ENCODE measurements at regions not wholly inside any gene's neighbourhood (a gene's known extent, or its start where the extent isn't known, plus 50 kb on each side); places are given as distances from the start of the nearest gene placed in this dataset.

GRCh38 chr10:124339119-124340032 lies 79.3 kb downstream of the OAT start:
- Histone ChIP-seq H3K9me3 (no peaks in the 10 kb centered on the region), H3K27ac (no peak overlapping the region), H3K4me1 (no peaks in the 10 kb centered on the region), H3K4me3 (no peak overlapping the region), H3K36me3 (no peaks in the 10 kb centered on the region), H3K27me3 (no peaks in the 10 kb centered on the region)
- ATAC-seq (no peak), DNase-seq (no peak)
- TF ChIP-seq POLR2A (IDR thresholded peaks at IDR 0.05) = no peak
- TF ChIP-seq, protein P1, sequence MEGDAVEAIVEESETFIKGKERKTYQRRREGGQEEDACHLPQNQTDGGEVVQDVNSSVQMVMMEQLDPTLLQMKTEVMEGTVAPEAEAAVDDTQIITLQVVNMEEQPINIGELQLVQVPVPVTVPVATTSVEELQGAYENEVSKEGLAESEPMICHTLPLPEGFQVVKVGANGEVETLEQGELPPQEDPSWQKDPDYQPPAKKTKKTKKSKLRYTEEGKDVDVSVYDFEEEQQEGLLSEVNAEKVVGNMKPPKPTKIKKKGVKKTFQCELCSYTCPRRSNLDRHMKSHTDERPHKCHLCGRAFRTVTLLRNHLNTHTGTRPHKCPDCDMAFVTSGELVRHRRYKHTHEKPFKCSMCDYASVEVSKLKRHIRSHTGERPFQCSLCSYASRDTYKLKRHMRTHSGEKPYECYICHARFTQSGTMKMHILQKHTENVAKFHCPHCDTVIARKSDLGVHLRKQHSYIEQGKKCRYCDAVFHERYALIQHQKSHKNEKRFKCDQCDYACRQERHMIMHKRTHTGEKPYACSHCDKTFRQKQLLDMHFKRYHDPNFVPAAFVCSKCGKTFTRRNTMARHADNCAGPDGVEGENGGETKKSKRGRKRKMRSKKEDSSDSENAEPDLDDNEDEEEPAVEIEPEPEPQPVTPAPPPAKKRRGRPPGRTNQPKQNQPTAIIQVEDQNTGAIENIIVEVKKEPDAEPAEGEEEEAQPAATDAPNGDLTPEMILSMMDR (IDR thresholded peaks at IDR 0.05 in 4 of 5, conservative IDR thresholded peaks at IDR 0.05 in 1 of 5) = no peak
- intact Hi-C loops (cut with DNase I; ENCODE audit: low total_unique reads) (no loop called here), in situ Hi-C loops (cut with MboI; ENCODE audit: low sequenced_read_pairs in 4 of 4) (no loop called here)

GRCh38 chr10:124338276-124338925 lies 80.3 kb downstream of the OAT start:
- Histone ChIP-seq H3K27me3 (no peaks in the 10 kb centered on the region), H3K4me3 (no peak overlapping the region), H3K27ac (no peak overlapping the region), H3K9me3 (no peaks in the 10 kb centered on the region), H3K36me3 (no peaks in the 10 kb centered on the region), H3K4me1 (no peaks in the 10 kb centered on the region)
- ATAC-seq (no peak), DNase-seq (no peak)
- in situ Hi-C loops (cut with MboI; ENCODE audit: low sequenced_read_pairs in 4 of 4) = no loop called here
- intact Hi-C loops (cut with DNase I; ENCODE audit: low total_unique reads) = no loop called here
- TF ChIP-seq POLR2A (IDR thresholded peaks at IDR 0.05) = no peak
- TF ChIP-seq, protein P1 (IDR thresholded peaks at IDR 0.05 in 4 of 5, conservative IDR thresholded peaks at IDR 0.05 in 1 of 5) = no peak

DNA sequence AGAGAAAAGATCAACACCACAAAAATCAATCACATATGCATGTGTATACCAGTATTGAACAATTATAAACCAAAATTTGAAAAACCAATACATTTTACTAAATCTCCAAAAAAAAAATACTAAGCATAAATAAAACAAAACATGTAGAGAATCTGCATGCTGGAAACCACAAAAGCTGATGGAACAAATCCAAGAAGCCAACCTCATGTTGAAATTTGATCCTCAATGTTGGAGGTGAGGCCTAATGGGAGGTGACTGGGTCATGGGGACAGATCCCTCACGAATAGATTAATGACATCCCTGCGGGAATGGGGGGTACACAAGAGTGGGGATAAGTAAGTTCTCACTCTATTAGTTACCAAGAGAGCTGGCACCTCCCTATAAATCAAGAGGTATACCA lies 82.5 kb downstream of the OAT start:
- Histone ChIP-seq H3K4me1 (no peaks in the 10 kb centered on the region), H3K27me3 (no peaks in the 10 kb centered on the region), H3K36me3 (no peaks in the 10 kb centered on the region), H3K27ac (no peak overlapping the region), H3K4me3 (no peak overlapping the region), H3K9me3 (no peaks in the 10 kb centered on the region)
- TF ChIP-seq, protein P1 (IDR thresholded peaks at IDR 0.05 in 4 of 5, conservative IDR thresholded peaks at IDR 0.05 in 1 of 5) = no peak
- TF ChIP-seq POLR2A (IDR thresholded peaks at IDR 0.05) = no peak
- DNase-seq (no peak), ATAC-seq (no peak)
- intact Hi-C loops (cut with DNase I; ENCODE audit: low total_unique reads) = no loop called here
- in situ Hi-C loops (cut with MboI; ENCODE audit: low sequenced_read_pairs in 4 of 4) = no loop called here

DNA sequence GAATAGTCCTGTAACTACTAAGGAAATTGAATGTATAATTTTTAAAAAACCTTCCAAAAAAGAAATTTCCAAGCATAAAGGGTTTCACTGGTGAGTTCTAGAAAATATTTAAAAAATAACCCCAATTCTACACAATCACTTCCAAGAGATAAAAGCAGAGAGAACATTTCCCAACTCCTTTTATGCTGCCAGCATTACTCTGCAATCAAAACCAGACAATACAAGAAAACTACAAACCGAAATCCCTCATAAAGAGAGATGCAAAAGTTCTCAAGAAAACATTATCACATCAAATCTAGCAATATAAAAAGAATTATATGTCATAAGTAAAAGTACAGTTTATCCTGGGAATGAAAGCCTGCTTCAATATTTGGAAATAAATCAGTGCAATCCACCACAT lies 84.8 kb downstream of the OAT start:
- no peak overlapping the region for H3K4me3 ChIP-seq
- H3K36me3 ChIP-seq = no peaks in the 10 kb centered on the region
- intact Hi-C loops (cut with DNase I; ENCODE audit: low total_unique reads) (no loop called here), in situ Hi-C loops (cut with MboI; ENCODE audit: low sequenced_read_pairs in 4 of 4) (no loop called here)
- H3K27ac ChIP-seq = no peak overlapping the region
- DNase-seq = no peak
- H3K9me3 ChIP-seq = no peaks in the 10 kb centered on the region
- no peaks in the 10 kb centered on the region for H3K27me3 ChIP-seq
- TF ChIP-seq, protein P1 (IDR thresholded peaks at IDR 0.05 in 4 of 5, conservative IDR thresholded peaks at IDR 0.05 in 1 of 5) = no peak
- no peak for TF ChIP-seq POLR2A (IDR thresholded peaks at IDR 0.05)
- no peaks in the 10 kb centered on the region for H3K4me1 ChIP-seq
- no peak for ATAC-seq

All from gastrocnemius medialis (tissue), 4 donors.